SK-N-MC (cell line): ENCODE measurements at regions not wholly inside any gene's neighbourhood (a gene's known extent, or its start where the extent isn't known, plus 50 kb on each side); places are given as distances from the start of the nearest gene placed in this dataset.

Source experiments
- DNase-seq: peaks from one replicate; pipeline ENCODE4 v3.0.0-alpha.2; 2011; ENCODE audit warnings: low read depth, low spot score
- H3K27ac ChIP-seq: fragments of 200-600 bp; sonication (generic); 2 replicates; pipeline ENCODE4 v1.5.1; 2016; ENCODE audit warnings: mixed run types
- H3K36me3 ChIP-seq: fragments of 200-600 bp; sonication (generic); 2 replicates; pipeline ENCODE4 v1.6.1; 2017; ENCODE audit warnings: antibody characterized with exemption, low read length, mixed read lengths; ENCODE audit not compliant: insufficient read depth
- H3K4me3 ChIP-seq: fragments of 200-600 bp; sonication (generic); 2 replicates; pipeline ENCODE4 v1.5.1; 2016
- H3K9ac ChIP-seq: fragments of 200-600 bp; sonication (generic); 2 replicates; pipeline ENCODE4 v1.8.0; 2017; ENCODE audit warnings: mixed run types, mixed read lengths; ENCODE audit not compliant: insufficient read length
- H3K9me3 ChIP-seq: fragments of 200-600 bp; sonication (generic); 2 replicates; pipeline ENCODE4 v1.6.1; 2017; ENCODE audit warnings: low read depth, mild to moderate bottlenecking, antibody characterized with exemption, low read length, moderate library complexity, mixed read lengths
- EZH2 ChIP-seq: fragments of 200-600 bp; sonication (generic); IDR thresholded peaks from one replicate; pipeline ENCODE4 v1.6.1; 2017; ENCODE audit warnings: antibody characterized with exemption
- FOXP2 ChIP-seq: optimal IDR thresholded peaks from 2 replicates; pipeline ENCODE3; 2011; ENCODE audit warnings: mild to moderate bottlenecking, moderate library complexity; ENCODE audit not compliant: insufficient read depth; ENCODE audit errors: extremely low read length, control extremely low read depth
- POLR2AphosphoS5 ChIP-seq: IDR thresholded peaks from 2 replicates; pipeline ENCODE4 v1.6.1; 2012; ENCODE audit warnings: mild to moderate bottlenecking, low read depth, low read length, borderline replicate concordance

DNA sequence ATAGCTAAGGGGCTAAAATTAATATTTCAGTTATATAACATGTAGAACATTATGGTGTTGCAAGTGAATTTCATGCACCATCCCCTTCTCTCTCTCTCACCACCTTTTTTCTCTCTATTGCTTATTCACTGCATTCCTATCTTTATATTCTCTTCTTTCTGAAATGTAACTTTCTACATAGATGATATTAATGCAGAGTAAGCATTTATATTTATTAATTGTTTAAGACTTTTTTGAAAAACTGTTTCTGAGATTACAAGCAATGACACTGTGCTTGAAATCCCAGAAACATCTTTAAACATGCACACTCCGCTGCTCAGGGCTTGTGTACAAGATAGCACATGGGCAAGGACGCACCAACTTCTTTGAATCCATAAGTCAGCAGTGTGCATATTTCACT, 567.7 kb upstream of the SGCD start:
- H3K9ac ChIP-seq, result no peak overlapping the region
- no peak for TF ChIP-seq FOXP2
- no peak for TF ChIP-seq POLR2AphosphoS5
- no peak for TF ChIP-seq EZH2

DNA sequence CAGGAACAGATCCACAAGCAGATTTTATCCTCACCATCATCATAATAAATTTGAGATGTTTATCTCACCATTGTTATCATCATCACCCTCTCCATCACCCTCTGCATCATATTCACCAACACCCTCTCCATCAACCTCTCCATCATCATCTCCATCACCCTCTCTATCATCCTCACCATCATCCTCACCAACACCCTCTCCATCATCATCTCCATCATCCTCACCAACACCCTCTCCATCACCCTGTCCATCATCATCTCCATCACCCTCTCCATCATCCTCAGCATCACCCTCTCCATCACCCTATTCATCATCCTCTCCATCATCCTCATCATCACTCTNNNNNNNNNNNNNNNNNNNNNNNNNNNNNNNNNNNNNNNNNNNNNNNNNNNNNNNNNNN, 567.0 kb upstream of the SGCD start:
- Histone ChIP-seq H3K9ac (no peak overlapping the region), H3K4me3 (no peak overlapping the region), H3K27ac (no peak overlapping the region), H3K36me3 (no peaks in the 10 kb centered on the region), H3K9me3 (no peaks in the 10 kb centered on the region)
- DNase-seq, result no peak
- TF ChIP-seq FOXP2 (no peak), EZH2 (no peak), POLR2AphosphoS5 (no peak)

More for the DNA sequence above, 567.7 kb upstream of the SGCD start:
- Histone ChIP-seq H3K4me3 (no peak overlapping the region), H3K36me3 (no peaks in the 10 kb centered on the region), H3K9me3 (no peaks in the 10 kb centered on the region), H3K27ac (no peak overlapping the region)
- DNase-seq, result no peak

DNA sequence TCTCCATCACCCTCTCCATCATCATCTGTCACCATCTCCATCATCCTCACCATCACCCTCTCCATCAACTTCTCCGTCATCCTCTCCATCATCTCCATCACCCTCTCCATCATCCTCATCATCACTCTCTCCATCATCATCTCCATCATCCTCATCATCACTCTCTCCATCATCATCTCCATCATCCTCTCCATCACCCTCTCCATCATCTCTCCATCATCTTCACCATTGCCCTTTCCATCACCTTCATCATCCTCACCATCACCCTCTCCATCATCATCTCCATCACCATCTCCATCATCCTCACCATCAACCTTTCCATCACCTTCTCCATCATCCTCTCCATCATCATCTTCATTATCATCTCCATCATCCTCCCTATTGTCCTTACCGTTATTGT, 565.5 kb upstream of the SGCD start:
- no peaks in the 10 kb centered on the region for H3K9me3 ChIP-seq
- no peaks in the 10 kb centered on the region for H3K36me3 ChIP-seq
- no peak overlapping the region for H3K4me3 ChIP-seq
- TF ChIP-seq EZH2 (no peak), POLR2AphosphoS5 (no peak), FOXP2 (no peak)
- no peak for DNase-seq
- no peak overlapping the region for H3K27ac ChIP-seq
- no peak overlapping the region for H3K9ac ChIP-seq

DNA sequence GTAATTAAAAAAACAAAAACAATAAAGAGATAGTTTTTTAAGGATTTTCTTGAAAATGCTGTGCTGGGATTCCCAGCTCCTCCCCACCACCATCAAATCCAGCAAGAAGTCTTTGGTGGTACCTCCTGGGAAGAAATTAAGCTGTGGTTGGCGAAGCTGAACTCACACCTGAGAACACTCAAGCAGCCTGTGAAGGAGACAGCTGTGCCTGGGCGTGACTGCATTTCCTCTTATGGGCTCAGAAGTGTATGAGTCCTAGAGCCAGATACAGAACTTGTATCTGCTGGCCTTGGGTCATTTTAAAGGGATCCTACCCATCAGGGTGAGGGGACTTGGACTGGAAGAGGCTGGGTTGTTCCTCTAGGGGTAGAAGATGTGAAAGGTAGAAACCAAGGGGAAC, 561.2 kb upstream of the SGCD start:
- DNase-seq, result no peak
- Histone ChIP-seq H3K27ac (no peak overlapping the region), H3K9ac (no peak overlapping the region), H3K9me3 (no peaks in the 10 kb centered on the region), H3K36me3 (no peaks in the 10 kb centered on the region), H3K4me3 (no peak overlapping the region)
- TF ChIP-seq POLR2AphosphoS5 (no peak), FOXP2 (no peak), EZH2 (no peak)

DNA sequence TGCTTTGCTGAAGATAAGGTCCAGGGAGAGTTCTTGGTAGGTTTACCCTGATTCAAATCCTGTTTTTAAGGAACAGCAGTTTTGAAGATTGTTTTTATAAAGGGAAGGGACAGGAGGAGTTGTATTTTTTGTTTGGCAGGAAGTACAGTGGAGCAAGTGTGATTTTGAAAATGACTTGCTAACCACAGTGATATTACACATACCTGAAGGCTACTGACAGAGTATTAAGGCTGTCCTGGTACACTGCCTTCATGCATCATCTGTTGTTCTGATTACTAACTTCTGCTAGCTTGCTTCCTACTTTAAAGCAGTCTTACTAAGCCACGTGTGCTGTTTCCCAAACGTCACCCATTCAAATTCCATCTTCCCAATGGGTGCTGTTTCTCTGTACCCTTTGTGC, 559.5 kb upstream of the SGCD start:
- Histone ChIP-seq H3K36me3 (no peaks in the 10 kb centered on the region), H3K9ac (no peak overlapping the region), H3K27ac (no peak overlapping the region), H3K9me3 (no peaks in the 10 kb centered on the region), H3K4me3 (no peak overlapping the region)
- no peak for DNase-seq
- TF ChIP-seq POLR2AphosphoS5 (no peak), FOXP2 (no peak), EZH2 (no peak)

DNA sequence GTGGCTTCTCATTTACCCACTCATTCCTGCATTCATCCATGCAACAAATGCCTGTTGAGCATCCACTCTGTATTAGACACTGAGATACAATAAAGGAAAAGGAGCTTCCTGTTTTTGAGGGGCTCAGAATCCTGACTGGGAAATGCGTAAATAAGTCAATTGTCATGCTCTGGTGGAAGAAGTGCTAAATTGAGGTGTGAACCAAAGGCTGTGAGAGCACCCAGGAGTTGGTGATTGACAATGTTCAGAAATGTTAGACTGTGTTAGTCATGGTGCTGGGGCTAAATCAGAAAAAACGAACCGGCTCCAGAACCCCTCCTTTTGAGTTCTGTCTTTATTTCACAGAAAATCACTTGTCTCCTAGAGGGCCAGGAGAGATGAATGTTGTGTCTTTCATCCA, 558.6 kb upstream of the SGCD start:
- no peak for DNase-seq

DNA sequence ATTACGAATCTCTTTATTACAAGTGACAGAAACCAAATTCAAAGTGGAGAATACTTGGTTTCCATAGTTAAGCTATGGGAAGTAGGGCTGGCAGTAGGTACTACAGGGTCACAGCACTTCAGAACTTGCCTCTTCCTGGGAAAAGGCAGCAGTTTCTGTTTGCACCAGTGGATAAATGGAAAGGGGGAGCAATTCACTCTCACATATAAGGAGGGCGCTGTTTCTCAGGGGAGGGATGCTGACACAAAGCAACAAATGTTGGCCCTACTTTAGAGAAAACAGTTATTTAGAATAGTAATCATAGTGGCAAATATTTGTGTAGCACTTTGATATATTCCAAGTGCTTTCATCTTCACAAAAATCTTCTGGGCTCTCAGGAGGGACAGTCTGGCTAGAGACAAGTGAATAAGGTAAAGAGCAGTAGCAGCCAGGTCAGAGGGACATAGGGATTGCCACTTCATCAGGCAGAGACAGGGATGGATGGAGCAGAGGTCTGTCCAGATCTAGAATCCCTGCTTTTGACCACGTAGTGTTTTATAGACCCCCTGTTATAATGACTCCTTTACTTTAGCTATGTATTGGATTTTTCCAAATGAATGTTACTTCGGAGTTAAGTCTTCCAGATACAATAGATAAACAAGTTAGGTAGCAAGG, 554.8 kb upstream of the SGCD start:
- DNase-seq, result no peak
- no peak overlapping the region for H3K9ac ChIP-seq
- H3K4me3 ChIP-seq, result no peak overlapping the region
- no peaks in the 10 kb centered on the region for H3K36me3 ChIP-seq
- no peaks in the 10 kb centered on the region for H3K9me3 ChIP-seq
- no peak for TF ChIP-seq FOXP2
- no peak for TF ChIP-seq EZH2
- H3K27ac ChIP-seq, result no peak overlapping the region

More for the DNA sequence above, 558.6 kb upstream of the SGCD start:
- no peaks in the 10 kb centered on the region for H3K9me3 ChIP-seq
- no peak overlapping the region for H3K9ac ChIP-seq
- no peak overlapping the region for H3K4me3 ChIP-seq
- H3K36me3 ChIP-seq, result no peaks in the 10 kb centered on the region
- H3K27ac ChIP-seq, result no peak overlapping the region
- TF ChIP-seq FOXP2 (no peak), EZH2 (no peak), POLR2AphosphoS5 (no peak)

DNA sequence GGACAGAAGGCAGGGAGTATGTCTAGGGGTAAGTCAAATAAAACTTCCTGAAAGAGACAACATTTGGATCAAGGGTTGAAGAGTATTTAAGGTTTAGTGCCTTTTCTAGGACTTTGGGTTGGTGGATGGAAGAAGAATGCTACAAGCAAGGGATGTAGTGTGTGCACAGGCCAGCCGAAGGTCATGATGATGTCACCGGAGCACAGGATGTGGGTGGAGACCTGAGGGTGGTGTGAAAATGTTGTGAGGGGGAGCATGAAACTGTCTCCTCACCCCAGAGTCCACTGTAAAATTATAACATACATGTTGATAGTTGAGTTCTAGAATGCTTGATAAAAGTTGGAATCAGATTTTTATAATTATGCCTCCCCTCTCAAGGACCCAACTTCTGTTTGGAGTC, 553.3 kb upstream of the SGCD start:
- no peak for TF ChIP-seq EZH2
- TF ChIP-seq FOXP2, result no peak
- TF ChIP-seq POLR2AphosphoS5, result no peak
- no peak overlapping the region for H3K27ac ChIP-seq
- H3K4me3 ChIP-seq, result no peak overlapping the region
- DNase-seq, result no peak
- no peak overlapping the region for H3K9ac ChIP-seq
- no peaks in the 10 kb centered on the region for H3K36me3 ChIP-seq
- no peaks in the 10 kb centered on the region for H3K9me3 ChIP-seq

DNA sequence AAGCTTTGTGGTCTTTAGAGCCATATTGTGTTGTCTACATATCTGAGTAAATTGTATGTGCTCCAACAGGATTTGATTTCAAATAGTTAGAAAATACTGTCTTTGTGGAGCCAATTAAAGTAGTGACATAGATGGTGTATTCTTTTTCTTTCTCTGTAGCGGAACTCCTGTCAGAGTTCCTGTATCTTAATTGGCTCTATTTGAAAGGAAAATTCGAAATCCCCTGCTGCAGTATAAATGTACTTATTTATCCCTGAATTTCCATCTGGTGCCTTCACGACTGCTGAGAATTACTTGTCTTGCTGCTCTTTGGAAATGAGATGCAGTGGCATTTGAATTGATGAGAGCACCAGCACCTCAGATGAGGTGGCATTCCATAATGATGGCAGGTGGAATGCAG, 546.7 kb upstream of the SGCD start:
- Histone ChIP-seq H3K4me3 (no peak overlapping the region), H3K9me3 (no peaks in the 10 kb centered on the region), H3K9ac (no peak overlapping the region), H3K36me3 (no peaks in the 10 kb centered on the region), H3K27ac (no peak overlapping the region)
- no peak for DNase-seq
- TF ChIP-seq EZH2 (no peak), FOXP2 (no peak), POLR2AphosphoS5 (no peak)

DNA sequence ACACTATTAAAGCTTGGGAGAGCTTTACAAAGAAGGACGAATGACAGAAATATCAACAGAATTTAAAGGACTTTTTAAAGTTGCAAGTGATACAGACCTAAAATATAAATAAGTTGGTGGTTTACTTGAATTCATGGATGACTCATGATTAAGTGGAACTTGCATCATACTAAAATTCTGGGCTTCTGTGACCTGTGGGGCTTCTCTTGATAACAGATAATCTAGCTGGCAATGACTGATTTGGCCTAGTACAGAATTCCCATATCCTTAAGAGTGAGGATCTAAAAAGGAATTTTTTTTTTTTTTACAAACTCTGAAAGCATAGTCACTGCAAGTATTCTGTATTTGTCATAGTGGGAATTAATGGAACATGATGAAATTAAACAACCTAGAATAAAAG, 543.7 kb upstream of the SGCD start:
- H3K9me3 ChIP-seq, result no peaks in the 10 kb centered on the region
- H3K4me3 ChIP-seq, result no peak overlapping the region
- TF ChIP-seq FOXP2 (no peak), POLR2AphosphoS5 (no peak), EZH2 (no peak)
- DNase-seq, result no peak
- H3K9ac ChIP-seq, result no peak overlapping the region
- H3K36me3 ChIP-seq, result no peaks in the 10 kb centered on the region
- H3K27ac ChIP-seq, result no peak overlapping the region
